PC-3 (cell line): ENCODE measurements at regions not wholly inside any gene's neighbourhood (a gene's known extent, or its start where the extent isn't known, plus 50 kb on each side); places are given as distances from the start of the nearest gene placed in this dataset.

Experiments used
- ATAC-seq: fragments of 200-7000 bp; cut with Tn5 transposase; 2 replicates; pipeline ENCODE4 v1.9.1; 2020; ENCODE audit warnings: mild to moderate bottlenecking, moderate library complexity
- BruUV-seq: library from RNA; stranded (reverse); fragments of 400-500 nt; replicated peaks from 2 replicates; lab custom pipeline; 2021; lab: Mats Ljungman, UMichigan
- CTCF ChIA-PET: fragments of 300-600 bp; sonication (Branson Sonifier 250); formaldehyde crosslinking; loops from one replicate; lab custom pipeline; 2022; ENCODE audit warnings: antibody characterized with exemption; lab: Charles Lee
- POLR2A ChIA-PET: fragments of 300-600 bp; sonication (Branson Sonifier 250); formaldehyde crosslinking; loops from one replicate; lab custom pipeline; 2022; ENCODE audit warnings: antibody characterized with exemption; ENCODE audit not compliant: unreplicated experiment; lab: Charles Lee
- DNase-seq: peaks from one replicate; pipeline ENCODE4 v3.0.0-alpha.2; 2015
- H2AFZ ChIP-seq: fragments of 300-600 bp; sonication (generic); 2 replicates; pipeline ENCODE4 v1.6.0; 2016; ENCODE audit warnings: antibody characterized with exemption, low read length
- H3F3A ChIP-seq: fragments of 300-600 bp; sonication (generic); one replicate; pipeline ENCODE4 v1.6.0; 2017; ENCODE audit warnings: antibody characterized with exemption, low read length, control low read depth, mild to moderate bottlenecking; ENCODE audit not compliant: unreplicated experiment
- H3K27ac ChIP-seq: fragments of 300-600 bp; sonication (generic); 2 replicates; pipeline ENCODE4 v1.5.1; 2016; ENCODE audit warnings: mild to moderate bottlenecking, low read length
- H3K27me3 ChIP-seq: fragments of 300-600 bp; sonication (generic); 2 replicates; pipeline ENCODE4 v1.6.1; 2016; ENCODE audit warnings: low read length, mixed read lengths
- H3K36me3 ChIP-seq: fragments of 300-600 bp; sonication (generic); 2 replicates; pipeline ENCODE4 v1.6.1; 2016; ENCODE audit warnings: low read depth, mixed run types, low read length, mixed read lengths
- H3K4me1 ChIP-seq: fragments of 300-600 bp; sonication (generic); 2 replicates; pipeline ENCODE4 v1.5.1; 2016; ENCODE audit warnings: low read length; ENCODE audit not compliant: insufficient read depth
- H3K4me2 ChIP-seq: fragments of 300-600 bp; sonication (generic); 2 replicates; pipeline ENCODE4 v1.6.0; 2016; ENCODE audit warnings: low read length
- H3K4me3 ChIP-seq: fragments of 300-600 bp; sonication (generic); 2 replicates; pipeline ENCODE4 v1.5.1; 2016; ENCODE audit warnings: mild to moderate bottlenecking, low read length, mixed read lengths
- H3K79me2 ChIP-seq: fragments of 300-600 bp; sonication (generic); 2 replicates; pipeline ENCODE4 v1.6.1; 2017; ENCODE audit warnings: low read length, mixed read lengths
- H3K9ac ChIP-seq: fragments of 300-600 bp; sonication (generic); 2 replicates; pipeline ENCODE4 v1.6.0; 2016; ENCODE audit warnings: mild to moderate bottlenecking, low read length
- H3K9me2 ChIP-seq: fragments of 300-600 bp; sonication (generic); replicated peaks from 2 replicates; pipeline ENCODE4 v1.6.1; 2016; ENCODE audit warnings: mixed run types, low read length, mixed read lengths
- H3K9me3 ChIP-seq: fragments of 300-600 bp; sonication (generic); 2 replicates; pipeline ENCODE4 v1.6.1; 2016; ENCODE audit warnings: low read length, mixed read lengths
- H4K20me1 ChIP-seq: fragments of 300-600 bp; sonication (generic); 2 replicates; pipeline ENCODE4 v1.6.1; 2016; ENCODE audit warnings: low read length, mixed read lengths
- CTCF ChIP-seq: fragments of 300-600 bp; sonication (generic); conservative IDR thresholded peaks from 2 replicates; pipeline ENCODE4 v1.5.1; 2017; ENCODE audit warnings: antibody characterized with exemption, low read depth, mild to moderate bottlenecking, low read length
- EZH2 ChIP-seq: fragments of 300-600 bp; sonication (generic); IDR thresholded peaks from one replicate; pipeline ENCODE4 v1.6.1; 2017; ENCODE audit warnings: antibody characterized with exemption, mild to moderate bottlenecking, low read length; ENCODE audit not compliant: unreplicated experiment
- EZH2phosphoT487 ChIP-seq: fragments of 300-600 bp; sonication (generic); IDR thresholded peaks from 2 replicates; pipeline ENCODE4 v1.6.1; 2018; ENCODE audit warnings: mild to moderate bottlenecking, antibody characterized with exemption, low read length, borderline replicate concordance
- intact Hi-C: fragments of 100-400 bp; cut with micrococcal nuclease; formaldehyde crosslinking; loops from 2 replicates; pipeline ENCODE4 v1.9.0; 2023

GRCh38 chr21:16186742-16187141 lies 457.0 kb downstream of the USP25 start:
- Histone ChIP-seq H3K36me3 (no peaks in the 10 kb centered on the region), H3K27me3 (peaks cover 36% of the 10 kb centered on the region), H3K9ac (no peak overlapping the region), H3K4me1 (no peaks in the 10 kb centered on the region), H3K27ac (no peak overlapping the region), H2AFZ (no peak overlapping the region), H3K9me3 (no peaks in the 10 kb centered on the region), H3F3A (no peaks in the 10 kb centered on the region), H3K4me3 (no peak overlapping the region), H3K4me2 (no peak overlapping the region), H4K20me1 (no peaks in the 10 kb centered on the region), H3K9me2 (no peaks in the 10 kb centered on the region), H3K79me2 (no peaks in the 10 kb centered on the region)
- CTCF ChIA-PET, result no interaction called here
- BruUV-seq, result no TSS peak
- DNase-seq (no peak), ATAC-seq (no peak)
- intact Hi-C loops, result no loop called here
- TF ChIP-seq CTCF (no peak), EZH2 (no peak), EZH2phosphoT487 (no peak)
- POLR2A ChIA-PET, result no interaction called here

- ChIA-PET CTCF (no interaction called here), POLR2A (no interaction called here)
These were observed 458.0 kb downstream of the USP25 start for GRCh38 chr21:16187603-16188301.

More at GRCh38 chr21:16187603-16188301, 458.0 kb downstream of the USP25 start:
- no TSS peak for BruUV-seq
- Histone ChIP-seq H3K4me2 (no peak overlapping the region), H3K79me2 (no peaks in the 10 kb centered on the region), H3K27ac (no peak overlapping the region), H3K4me1 (no peaks in the 10 kb centered on the region), H3K9me2 (no peaks in the 10 kb centered on the region), H2AFZ (no peak overlapping the region), H3K4me3 (no peak overlapping the region), H3K9me3 (no peaks in the 10 kb centered on the region), H3K36me3 (no peaks in the 10 kb centered on the region), H4K20me1 (no peaks in the 10 kb centered on the region), H3K9ac (no peak overlapping the region), H3F3A (no peaks in the 10 kb centered on the region), H3K27me3 (peaks cover 36% of the 10 kb centered on the region)
- intact Hi-C loops, result no loop called here
- no peak for TF ChIP-seq EZH2phosphoT487
- TF ChIP-seq CTCF, result no peak
- TF ChIP-seq EZH2, result no peak
- ATAC-seq (no peak), DNase-seq (no peak)
